A549 (cell line): ENCODE measurements at regions not wholly inside any gene's neighbourhood (a gene's known extent, or its start where the extent isn't known, plus 50 kb on each side); places are given as distances from the start of the nearest gene placed in this dataset.

Source experiments
- ATAC-seq, 2 experiments: fragments of 200-7000 bp in 1 of 2; fragments of >200 bp in 1 of 2; cut with Nextera tagmentation in 1 of 2; cut with Tn5 transposase in 1 of 2; 3 replicates each; pipeline versions ENCODE4 v1.8.0 to v1.9.1; 2018 to 2020; ENCODE audit warnings: mild to moderate bottlenecking in 1 of 2, moderate library complexity in 1 of 2
- CTCF ChIA-PET: fragments of 300-600 bp; sonication (Branson Sonifier 250); formaldehyde crosslinking; extraction: SDS; loops from one replicate; lab custom pipeline; 2021; ENCODE audit warnings: antibody characterized with exemption, inconsistent platforms; lab: Yijun Ruan, JAX
- POLR2A ChIA-PET: fragments of 350-600 bp; formaldehyde crosslinking; extraction: SDS; loops from one replicate; lab custom pipeline; 2021; ENCODE audit warnings: antibody characterized with exemption, inconsistent platforms; lab: Yijun Ruan, JAX
- DNase-seq, 2 experiments: peaks; one replicate each; pipeline versions ENCODE4 v3.0.0 to v3.0.0-alpha.2; 2011 to 2016; ENCODE audit warnings: low read depth in 1 of 2, low spot score in 1 of 2
- FAIRE-seq: peaks from 2 replicates; lab custom pipeline; 2011; peaks lifted over from hg19 to GRCh38; lab: Jason Lieb, UNC
- H3K27ac ChIP-seq, 2 experiments: fragments of >200 bp; sonication (Bioruptor Twin); formaldehyde crosslinking; 3 replicates each; pipeline ENCODE4 v1.5.1; 2016 to 2017
- H3K4me1 ChIP-seq: fragments of >200 bp; sonication (Bioruptor Twin); formaldehyde crosslinking; 3 replicates; pipeline ENCODE4 v1.6.1; 2016
- H3K4me2 ChIP-seq: fragments of >200 bp; sonication (Bioruptor Twin); formaldehyde crosslinking; 3 replicates; pipeline ENCODE4 v1.6.1; 2016
- H3K4me3 ChIP-seq: fragments of >200 bp; sonication (Bioruptor Twin); formaldehyde crosslinking; 3 replicates; pipeline ENCODE4 v1.5.1; 2016
- H3K9me3 ChIP-seq: fragments of >200 bp; sonication (Bioruptor Twin); formaldehyde crosslinking; 3 replicates; pipeline ENCODE4 v1.6.1; 2016
- BCL3 ChIP-seq: fragments of >200 bp; sonication (Bioruptor Twin); formaldehyde crosslinking; IDR thresholded peaks from 3 replicates; pipeline ENCODE4 v1.6.1; 2016
- ELK1 ChIP-seq: fragments of 150-350 bp; IDR thresholded peaks from 2 replicates; pipeline ENCODE4 v1.6.1; 2014; ENCODE audit warnings: low read depth, mild to moderate bottlenecking, low read length
- EP300 ChIP-seq, 2 experiments: fragments of >200 bp; sonication (Bioruptor Twin); formaldehyde crosslinking; IDR thresholded peaks; 2 replicates in 1 of 2; 3 replicates in 1 of 2; pipeline ENCODE4 v1.6.1; 2016 to 2017
- ESRRA ChIP-seq: fragments of 150-350 bp; IDR thresholded peaks from 2 replicates; pipeline ENCODE4 v1.6.1; 2014; ENCODE audit warnings: mild to moderate bottlenecking, low read length, borderline replicate concordance
- GATA3 ChIP-seq: IDR thresholded peaks from 2 replicates; pipeline ENCODE4 v1.6.1; 2012; ENCODE audit warnings: borderline replicate concordance
- HDAC2 ChIP-seq: fragments of 200-600 bp; sonication (generic); IDR thresholded peaks from 2 replicates; pipeline ENCODE4 v1.6.1; 2016
- HES2 ChIP-seq: fragments of >200 bp; sonication (Bioruptor Twin); formaldehyde crosslinking; IDR thresholded peaks from 2 replicates; pipeline ENCODE4 v1.6.1; 2016
- HMGXB4 ChIP-seq: fragments of 250-450 bp; sonication (Bioruptor Pico); IDR thresholded peaks from 2 replicates; pipeline ENCODE4 v1.5.0; 2021; ENCODE audit warnings: mild to moderate bottlenecking, moderate library complexity, borderline replicate concordance
- HOXA7 ChIP-seq: fragments of 250-450 bp; sonication (Bioruptor Pico); IDR thresholded peaks from 2 replicates; pipeline ENCODE4 v1.5.0; 2020; ENCODE audit warnings: mild to moderate bottlenecking, moderate library complexity
- KDM5A ChIP-seq: fragments of 200-600 bp; sonication (generic); IDR thresholded peaks from 2 replicates; pipeline ENCODE4 v1.6.1; 2016; ENCODE audit warnings: antibody characterized with exemption, mild to moderate bottlenecking
- NR3C1 ChIP-seq: fragments of >200 bp; sonication (Bioruptor Twin); formaldehyde crosslinking; IDR thresholded peaks from 3 replicates; pipeline ENCODE4 v1.6.1; 2017
- RFX5 ChIP-seq: fragments of 450-650 bp; IDR thresholded peaks from 2 replicates; pipeline ENCODE4 v1.7.1; 2014; ENCODE audit warnings: antibody characterized with exemption, mild to moderate bottlenecking, moderate library complexity
- RNF2 ChIP-seq: fragments of 200-600 bp; sonication (generic); IDR thresholded peaks from 2 replicates; pipeline ENCODE4 v1.6.1; 2016; ENCODE audit warnings: low read depth, mild to moderate bottlenecking, antibody characterized with exemption, moderate library complexity, borderline replicate concordance
- SMC3 ChIP-seq: fragments of >200 bp; sonication (Bioruptor Twin); formaldehyde crosslinking; IDR thresholded peaks from 3 replicates; pipeline ENCODE4 v1.6.1; 2018; ENCODE audit warnings: inconsistent platforms
- SREBF2 ChIP-seq: fragments of 450-650 bp; IDR thresholded peaks from 2 replicates; pipeline ENCODE4 v1.6.1; 2014; ENCODE audit warnings: mild to moderate bottlenecking, moderate library complexity
- ZNF302 ChIP-seq: fragments of 250-450 bp; sonication (Bioruptor Pico); IDR thresholded peaks from 2 replicates; pipeline ENCODE4 v1.9.0; 2021; ENCODE audit warnings: inconsistent platforms, mild to moderate bottlenecking, moderate library complexity
- ZSCAN20 ChIP-seq: fragments of 250-450 bp; sonication (Bioruptor Pico); IDR thresholded peaks from 2 replicates; pipeline ENCODE4 v1.8.0; 2022; ENCODE audit warnings: mild to moderate bottlenecking, moderate library complexity
- WGBS: methylation state at CpG from one replicate; pipeline ENCODE4 v1.1.6; 2017; ENCODE audit errors: missing lambda C conversion rate; 5-methylcytosine and 5-hydroxymethylcytosine counted together
- TF ChIP-seq, protein P1 (sequence below): fragments of 450-650 bp; IDR thresholded peaks from 2 replicates; pipeline ENCODE4 v1.6.1; 2014; ENCODE audit warnings: antibody characterized with exemption
- TF ChIP-seq, protein P2 (sequence below): IDR thresholded peaks from 2 replicates; pipeline ENCODE4 v1.6.1; 2012

- DNase-seq (no peak), FAIRE-seq (no peak)
- POLR2A ChIA-PET: no interaction called here
Observed at GRCh38 chr9:90095682-90096081, 490.9 kb downstream of the GADD45G start.

GRCh38 chr9:90097237-90097636 lies 492.4 kb downstream of the GADD45G start:
- Histone ChIP-seq H3K4me1 (no peaks in the 10 kb centered on the region), H3K9me3 (no peaks in the 10 kb centered on the region), H3K4me2 (no peak overlapping the region), H3K4me3 (no peak overlapping the region), H3K27ac (no peak overlapping the region)
- TF ChIP-seq NR3C1 (no peak), RNF2 (no peak), ELK1 (no peak), EP300 (IDR thresholded peaks at IDR 0.05) (no peak)
- TF ChIP-seq, protein P1, sequence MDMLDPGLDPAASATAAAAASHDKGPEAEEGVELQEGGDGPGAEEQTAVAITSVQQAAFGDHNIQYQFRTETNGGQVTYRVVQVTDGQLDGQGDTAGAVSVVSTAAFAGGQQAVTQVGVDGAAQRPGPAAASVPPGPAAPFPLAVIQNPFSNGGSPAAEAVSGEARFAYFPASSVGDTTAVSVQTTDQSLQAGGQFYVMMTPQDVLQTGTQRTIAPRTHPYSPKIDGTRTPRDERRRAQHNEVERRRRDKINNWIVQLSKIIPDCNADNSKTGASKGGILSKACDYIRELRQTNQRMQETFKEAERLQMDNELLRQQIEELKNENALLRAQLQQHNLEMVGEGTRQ: no peak
- TF ChIP-seq, protein P2, sequence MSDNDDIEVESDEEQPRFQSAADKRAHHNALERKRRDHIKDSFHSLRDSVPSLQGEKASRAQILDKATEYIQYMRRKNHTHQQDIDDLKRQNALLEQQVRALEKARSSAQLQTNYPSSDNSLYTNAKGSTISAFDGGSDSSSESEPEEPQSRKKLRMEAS: no peak
- POLR2A ChIA-PET: no interaction called here
- FAIRE-seq (no peak), DNase-seq (no peak), ATAC-seq (no peak)
- 75% methylated on average over 6 of the region's 7 CpGs for WGBS
- CTCF ChIA-PET: interaction anchor here (0.9 to 7.2 kb wide), 4 partner anchors 119 to 658 kb away, joined by 3 to 180 read pairs (median 4); partner anchors contain the start of gene GADD45G

More at GRCh38 chr9:90095682-90096081, 490.9 kb downstream of the GADD45G start:
- Histone ChIP-seq H3K4me2 (no peak overlapping the region), H3K27ac (no peak overlapping the region), H3K4me3 (no peak overlapping the region), H3K4me1 (no peaks in the 10 kb centered on the region), H3K9me3 (no peaks in the 10 kb centered on the region)
- CTCF ChIA-PET: interaction anchor here (0.8 to 7.2 kb wide), 5 partner anchors 15 to 502 kb away, joined by 3 to 180 read pairs (median 3); partner anchors contain the start of gene GADD45G
- WGBS: 71% methylated on average over 11 of the region's 11 CpGs
- TF ChIP-seq, protein P1: no peak
- TF ChIP-seq SMC3: no peak
- no peak for TF ChIP-seq BCL3
- TF ChIP-seq HMGXB4: no peak
- TF ChIP-seq ZSCAN20 (CRISPR knock-in tag): no peak
- TF ChIP-seq KDM5A: no peak
- TF ChIP-seq GATA3: no peak
- TF ChIP-seq ESRRA: no peak
- TF ChIP-seq SREBF2: no peak
- no peak for TF ChIP-seq HES2
- no peak for TF ChIP-seq RFX5
- TF ChIP-seq HOXA7 (CRISPR knock-in tag): no peak
- no peak for TF ChIP-seq ZNF302 (CRISPR knock-in tag)
- TF ChIP-seq HDAC2: no peak
- no peak for ATAC-seq
